ENCODE measurements at regions not wholly inside any gene's neighbourhood (a gene's known extent, or its start where the extent isn't known, plus 50 kb on each side); places are given as distances from the start of the nearest gene placed in this dataset.
"Not testable (repeated sequence)": the region's sequence is repeated elsewhere in the genome, so short reads cannot be mapped to it uniquely, and the experiment has no call there.

GRCh38 chr14:105776112-105776511 is 249.7 kb downstream of the TMEM121 start:
- DNase-seq (ENCODE audit: low spot score) = not testable (repeated sequence)

- DNase-seq (ENCODE audit: low spot score) = no peak
These were observed 250.5 kb downstream of the TMEM121 start for GRCh38 chr14:105776924-105777323.

GRCh38 chr14:105783707-105784106 is 257.3 kb downstream of the TMEM121 start:
- DNase-seq (ENCODE audit: low spot score) = no peak

GRCh38 chr14:105793836-105794235 is 267.5 kb downstream of the TMEM121 start:
- DNase-seq (ENCODE audit: low spot score) = no peak

- no peak for DNase-seq (ENCODE audit: low spot score)
These were observed 271.2 kb downstream of the TMEM121 start for GRCh38 chr14:105797546-105797945.

- DNase-seq (ENCODE audit: low spot score) = no peak
These were observed 279.3 kb downstream of the TMEM121 start for GRCh38 chr14:105805701-105806100.

GRCh38 chr14:105806568-105806967 is 280.2 kb downstream of the TMEM121 start:
- DNase-seq (ENCODE audit: low spot score) = no peak

DNA sequence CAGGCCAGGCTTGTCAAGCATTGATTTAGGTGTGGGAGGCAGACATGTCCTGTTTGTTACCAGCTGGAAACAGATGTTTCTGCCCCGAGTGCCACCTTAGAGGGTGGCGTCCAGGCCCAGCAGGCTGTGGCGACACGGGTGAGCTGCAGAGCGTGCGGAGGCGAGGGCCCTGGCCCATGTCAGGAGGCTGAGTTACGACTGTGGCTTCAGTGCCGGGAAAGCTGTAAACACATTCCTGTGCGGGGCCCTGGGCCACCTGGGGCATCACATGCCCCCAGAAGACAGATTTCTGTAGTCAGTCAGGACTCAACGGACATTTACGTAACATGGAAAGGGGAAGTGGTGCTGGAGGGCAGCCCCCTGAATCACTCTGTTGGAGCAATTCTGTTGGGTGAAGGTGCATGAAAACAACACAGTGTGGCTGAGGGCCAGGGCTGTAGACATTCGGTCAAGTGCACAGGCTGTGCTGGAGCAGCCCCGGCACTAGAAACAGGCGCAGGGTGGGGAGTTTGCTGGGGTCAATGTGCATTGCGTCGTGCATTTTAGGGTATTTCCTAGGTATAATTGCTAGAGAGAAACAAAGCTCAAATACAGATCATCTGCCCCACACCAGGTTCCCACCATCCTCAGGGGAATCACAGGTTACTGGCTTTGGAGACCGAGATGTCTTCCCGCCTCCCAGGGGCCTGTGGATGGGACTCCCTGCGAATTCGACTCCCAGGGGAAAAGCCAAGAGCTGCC is 291.8 kb downstream of the TMEM121 start:
- DNase-seq (ENCODE audit: low spot score) = no peak

DNA sequence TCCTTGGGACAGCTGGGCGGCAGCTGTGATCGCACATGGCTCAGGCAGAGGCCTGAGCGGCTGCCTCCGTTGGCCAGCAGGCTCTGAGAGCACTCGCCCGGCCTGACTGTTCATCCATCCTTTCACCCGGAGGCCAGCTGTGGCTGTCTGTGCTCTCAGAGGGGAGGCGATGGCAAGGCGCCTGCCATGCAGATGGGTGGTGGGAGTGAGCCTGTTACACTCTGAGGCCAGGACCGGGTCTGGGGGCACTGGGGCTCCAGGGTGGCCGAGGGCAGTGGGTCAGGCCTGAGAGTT is 292.3 kb downstream of the TMEM121 start:
- no peak for DNase-seq (ENCODE audit: low spot score)

DNA sequence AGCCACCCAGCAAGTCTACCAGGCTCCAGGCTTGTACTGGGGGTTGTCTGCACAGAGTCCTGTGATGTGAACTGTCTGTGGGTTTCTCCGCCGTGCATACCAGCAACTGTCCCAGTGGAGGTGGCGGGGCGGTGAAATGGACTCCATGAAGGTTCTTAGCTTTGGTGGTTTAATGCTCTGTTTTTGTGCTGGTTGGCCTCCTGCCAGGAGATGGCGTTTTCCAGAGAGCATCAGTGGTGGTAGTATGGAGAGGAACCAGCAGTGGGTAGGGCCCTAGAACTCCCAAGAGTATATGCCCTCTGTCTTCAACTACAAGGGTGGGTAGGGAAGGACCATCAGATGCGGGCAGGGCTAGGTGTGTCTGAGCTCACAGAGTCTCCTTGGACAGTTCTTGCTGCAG is 303.8 kb downstream of the TMEM121 start:
- no peak for DNase-seq (ENCODE audit: low spot score)

- DNase-seq (ENCODE audit: low spot score) = no peak
These were observed 309.8 kb downstream of the TMEM121 start for GRCh38 chr14:105836160-105836559.

DNA sequence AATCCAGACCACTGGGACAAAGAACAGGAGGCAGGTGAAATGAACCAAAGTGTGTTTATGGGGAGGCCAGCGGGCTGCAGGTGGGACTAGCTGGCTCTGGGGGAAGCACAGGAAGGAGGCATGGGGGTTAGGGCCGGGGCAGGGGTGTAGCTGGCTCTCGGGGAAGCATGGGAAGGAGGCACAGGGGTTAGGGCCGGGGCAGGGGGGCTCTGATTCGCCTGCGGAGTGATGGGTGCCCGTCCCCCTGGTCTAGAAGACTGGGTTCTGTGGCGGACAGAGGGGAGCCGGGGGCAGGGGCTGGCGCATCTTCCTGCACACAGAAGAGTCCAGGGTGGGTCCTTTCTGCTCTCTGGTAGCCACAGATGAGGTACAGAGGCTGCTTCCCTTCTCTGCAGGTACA is 310.3 kb downstream of the TMEM121 start:
- DNase-seq (ENCODE audit: low spot score) = no peak

DNA sequence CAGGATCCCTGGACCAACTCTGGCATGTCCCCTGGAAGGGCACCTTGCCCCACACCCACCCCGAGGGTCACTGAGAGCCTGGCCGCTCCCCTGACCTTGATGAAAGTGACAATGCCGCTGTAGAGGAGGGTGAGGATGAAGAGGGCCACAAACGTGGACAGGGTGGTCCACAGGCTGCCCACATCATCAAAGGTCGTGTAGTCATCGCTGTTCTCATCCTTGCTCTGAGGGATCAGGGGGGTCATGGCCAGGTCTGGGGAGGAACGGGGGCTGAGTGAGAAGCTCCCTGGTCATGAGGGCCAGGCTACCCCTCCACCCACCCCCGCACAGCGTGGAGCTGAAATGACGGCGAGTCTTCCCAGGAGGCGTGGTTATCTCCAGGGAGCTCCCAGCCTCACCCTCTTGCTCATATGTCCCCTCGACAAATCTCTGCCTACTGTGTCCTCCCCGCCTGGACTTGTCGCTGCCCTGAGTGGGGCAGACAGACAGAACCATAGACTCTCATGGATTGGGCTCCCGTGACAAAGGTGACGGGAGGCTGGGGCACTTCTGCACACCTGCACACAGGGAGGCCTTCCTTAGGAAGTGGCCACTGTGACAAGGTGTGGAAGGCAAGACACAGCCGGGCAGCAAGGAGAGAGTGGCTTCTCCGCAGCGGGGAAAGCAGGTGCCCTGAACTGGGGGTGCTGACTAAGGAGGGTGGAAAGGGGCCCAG is 311.1 kb downstream of the TMEM121 start:
- no peak for DNase-seq (ENCODE audit: low spot score)

DNA sequence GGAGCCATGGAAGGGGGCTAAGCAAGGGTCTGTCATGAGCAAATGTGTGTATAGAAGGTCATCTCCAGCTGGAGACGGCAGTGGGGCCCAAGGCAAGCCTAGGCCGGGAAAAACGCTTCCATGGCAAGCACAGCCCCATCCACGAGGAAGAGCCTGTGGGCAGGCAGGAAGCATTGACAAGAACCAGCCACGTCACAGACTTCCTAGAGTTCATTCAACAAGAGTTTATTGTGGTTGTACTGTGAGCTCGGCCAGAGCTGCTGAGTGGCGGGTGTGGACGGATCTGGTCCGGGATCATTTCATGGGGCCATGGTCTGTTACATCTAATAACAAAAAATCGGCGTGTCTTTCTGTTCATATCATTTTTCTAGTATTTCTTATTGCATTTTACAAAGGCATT is 311.7 kb downstream of the TMEM121 start:
- DNase-seq (ENCODE audit: low spot score) = no peak

GRCh38 chr14:105838591-105839424 is 312.4 kb downstream of the TMEM121 start:
- DNase-seq (ENCODE audit: low spot score) = no peak

- no peak for DNase-seq (ENCODE audit: low spot score)
These were observed 313.3 kb downstream of the TMEM121 start for GRCh38 chr14:105839425-105840265.

GRCh38 chr14:105840266-105841021 is 314.1 kb downstream of the TMEM121 start:
- DNase-seq (ENCODE audit: low spot score) = no peak

- DNase-seq (ENCODE audit: low spot score) = no peak
These were observed 314.9 kb downstream of the TMEM121 start for GRCh38 chr14:105841022-105842009.

DNA sequence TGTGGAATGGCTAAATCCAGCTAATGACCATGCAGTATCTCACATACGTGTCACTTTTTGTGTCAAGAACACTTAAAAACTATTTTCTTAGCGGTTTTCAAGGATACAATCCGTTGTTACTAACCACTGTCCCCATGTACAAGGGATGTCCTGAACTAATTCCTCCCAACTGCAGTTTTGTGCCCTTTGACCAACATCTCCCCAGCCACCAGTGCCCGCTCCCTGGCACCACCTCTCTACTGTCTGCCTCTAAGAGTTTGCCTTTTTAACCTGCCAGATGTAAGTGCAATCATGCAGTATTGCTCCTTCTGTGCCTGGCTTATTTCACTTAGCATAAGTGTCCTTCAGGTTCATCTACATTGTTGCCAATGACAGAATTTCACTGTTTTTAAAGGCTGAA is 315.7 kb downstream of the TMEM121 start:
- DNase-seq (ENCODE audit: low spot score) = no peak

GRCh38 chr14:105843444-105844046 is 317.2 kb downstream of the TMEM121 start:
- peak; percentile 47 for DNase-seq (ENCODE audit: low spot score)

All from left forelimb (tissue), 1 donor.